IMR-90 (cell line): ENCODE measurements at regions not wholly inside any gene's neighbourhood (a gene's known extent, or its start where the extent isn't known, plus 50 kb on each side); places are given as distances from the start of the nearest gene placed in this dataset.

ENCODE experiments used
- ATAC-seq: fragments of 200-7000 bp; cut with Tn5 transposase; 2 replicates; pipeline ENCODE4 v1.9.1; 2020; ENCODE audit warnings: low read depth, mild to moderate bottlenecking, moderate library complexity
- BruUV-seq: library from RNA; stranded (reverse); fragments of 400-500 nt; replicated peaks from 2 replicates; lab custom pipeline; 2021; lab: Mats Ljungman, UMichigan
- CTCF ChIA-PET: fragments of 300-600 bp; formaldehyde crosslinking; extraction: SDS; loops from one replicate; lab custom pipeline; 2021; ENCODE audit warnings: antibody characterized with exemption; lab: Yijun Ruan, JAX
- POLR2A ChIA-PET: fragments of 300-600 bp; sonication (Branson Sonifier 250); formaldehyde crosslinking; loops from one replicate; lab custom pipeline; 2022; ENCODE audit warnings: antibody characterized with exemption; ENCODE audit not compliant: unreplicated experiment; lab: Charles Lee
- DNase-seq: peaks from one replicate; pipeline ENCODE4 v3.0.0; 2013
- H2AFZ ChIP-seq: replicated peaks from 2 replicates; pipeline ENCODE3; 2013; ENCODE audit warnings: low read length, mild to moderate bottlenecking; ENCODE audit not compliant: poor library complexity
- H2AK5ac ChIP-seq: 2 replicates; pipeline ENCODE4 v1.6.1; 2013; ENCODE audit warnings: low read depth, low read length, inconsistent platforms
- H2AK9ac ChIP-seq: replicated peaks from 2 replicates; pipeline ENCODE3; 2013; ENCODE audit warnings: mild to moderate bottlenecking, low read depth, low read length, moderate library complexity; ENCODE audit not compliant: poor library complexity
- H2BK120ac ChIP-seq: 2 replicates; pipeline ENCODE4 v1.6.1; 2013; ENCODE audit warnings: low read depth, low read length, inconsistent platforms
- H2BK15ac ChIP-seq: 3 replicates; pipeline ENCODE4 v1.6.1; 2013; ENCODE audit warnings: low read depth, low read length, inconsistent platforms
- H2BK20ac ChIP-seq: 2 replicates; pipeline ENCODE4 v1.6.1; 2013; ENCODE audit warnings: low read depth, mild to moderate bottlenecking, inconsistent platforms, low read length, moderate library complexity
- H2BK5ac ChIP-seq: 2 replicates; pipeline ENCODE4 v1.6.1; 2013; ENCODE audit warnings: mild to moderate bottlenecking, low read depth, low read length, inconsistent platforms; ENCODE audit not compliant: poor library complexity, severe bottlenecking
- H3K14ac ChIP-seq: replicated peaks from 2 replicates; pipeline ENCODE4 v1.6.1; 2013; ENCODE audit warnings: low read depth, low read length, inconsistent platforms
- H3K18ac ChIP-seq: 2 replicates; pipeline ENCODE4 v1.6.1; 2013; ENCODE audit warnings: low read depth, low read length, control low read depth
- H3K23ac ChIP-seq: 2 replicates; pipeline ENCODE4 v1.6.1; 2013; ENCODE audit warnings: low read depth, low read length, inconsistent platforms
- H3K27ac ChIP-seq: 2 replicates; pipeline ENCODE4 v1.5.1; 2013; ENCODE audit warnings: mild to moderate bottlenecking, control low read depth, low read length; ENCODE audit not compliant: insufficient read depth
- H3K27me3 ChIP-seq: 2 replicates; pipeline ENCODE4 v1.6.1; 2013; ENCODE audit warnings: low read length; ENCODE audit not compliant: control insufficient read depth, insufficient read depth
- H3K36me3 ChIP-seq: 2 replicates; pipeline ENCODE4 v1.6.1; 2013; ENCODE audit warnings: low read length, mixed read lengths; ENCODE audit not compliant: control insufficient read depth, insufficient read depth
- H3K4ac ChIP-seq: 2 replicates; pipeline ENCODE4 v1.6.1; 2013; ENCODE audit warnings: low read depth, low read length, inconsistent platforms
- H3K4me1 ChIP-seq: 2 replicates; pipeline ENCODE4 v1.6.1; 2013; ENCODE audit warnings: low read length, mixed read lengths; ENCODE audit not compliant: control insufficient read depth, insufficient read depth
- H3K4me2 ChIP-seq: 2 replicates; pipeline ENCODE4 v1.6.1; 2013; ENCODE audit warnings: low read depth, mild to moderate bottlenecking, control low read depth, low read length, moderate library complexity
- H3K4me3 ChIP-seq: 2 replicates; pipeline ENCODE4 v1.5.1; 2013; ENCODE audit warnings: low read depth, mild to moderate bottlenecking, control low read depth, low read length, moderate library complexity; ENCODE audit not compliant: insufficient read depth
- H3K56ac ChIP-seq: 2 replicates; pipeline ENCODE4 v1.6.1; 2013; ENCODE audit warnings: low read length, inconsistent platforms; ENCODE audit not compliant: insufficient read depth; ENCODE audit errors: extremely low read depth
- H3K79me1 ChIP-seq, 2 experiments: 2 replicates each; pipeline ENCODE4 v1.6.1; 2013; ENCODE audit warnings: low read length in 2 of 2, inconsistent platforms in 1 of 2, low read depth in 1 of 2
- H3K9ac ChIP-seq: 2 replicates; pipeline ENCODE4 v1.6.1; 2013; ENCODE audit warnings: low read depth, low read length, control low read depth
- H3K9me1 ChIP-seq: 2 replicates; pipeline ENCODE4 v1.6.1; 2013; ENCODE audit warnings: low read length, inconsistent platforms; ENCODE audit not compliant: insufficient read depth
- H3K9me3 ChIP-seq: 2 replicates; pipeline ENCODE4 v1.6.1; 2013; ENCODE audit warnings: low read length; ENCODE audit not compliant: control insufficient read depth, insufficient read depth
- H4K20me1 ChIP-seq: 2 replicates; pipeline ENCODE4 v1.6.1; 2013; ENCODE audit warnings: low read length, inconsistent platforms; ENCODE audit not compliant: insufficient read depth
- H4K5ac ChIP-seq: 2 replicates; pipeline ENCODE4 v1.6.1; 2013; ENCODE audit warnings: mild to moderate bottlenecking, low read depth, low read length, control low read depth
- H4K8ac ChIP-seq, 2 experiments: 2 replicates each; pipeline ENCODE4 v1.6.1; 2013; ENCODE audit warnings: low read depth in 2 of 2, low read length in 2 of 2, control low read depth in 1 of 2, inconsistent platforms in 1 of 2
- H4K91ac ChIP-seq: 2 replicates; pipeline ENCODE4 v1.6.1; 2013; ENCODE audit warnings: low read depth, low read length, inconsistent platforms; ENCODE audit not compliant: insufficient read depth
- RCOR1 ChIP-seq: IDR thresholded peaks from 2 replicates; pipeline ENCODE4 v1.6.1; 2012; ENCODE audit warnings: mild to moderate bottlenecking, low read length, improper control_type of control experiment; ENCODE audit not compliant: insufficient replicate concordance
- WGBS, 2 experiments: methylation state at CpG; one replicate each; pipeline versions ENCODE4 v1.1.5 to v1.1.7; 2013; ENCODE audit warnings: missing lambda C conversion rate in 2 of 2; ENCODE audit not compliant: insufficient read length in 1 of 2; ENCODE audit errors: extremely low coverage in 2 of 2; 5-methylcytosine and 5-hydroxymethylcytosine counted together
- dilution Hi-C: fragments of 300-500 bp; cut with HindIII; formaldehyde crosslinking; loops from one replicate; pipeline ENCODE4 v1.14.3; 2018; ENCODE audit warnings: low sequenced_read_pairs; ENCODE audit not compliant: unreplicated experiment
- in situ Hi-C: fragments of 300-500 bp; cut with MboI; formaldehyde crosslinking; loops from 3 replicates; pipeline ENCODE4 v1.14.3; 2019; ENCODE audit warnings: low sequenced_read_pairs, inconsistent platforms, mixed read lengths
- intact Hi-C: fragments of 100-400 bp; cut with micrococcal nuclease; formaldehyde crosslinking; loops from 2 replicates; pipeline ENCODE4 v1.10.0; 2022

DNA sequence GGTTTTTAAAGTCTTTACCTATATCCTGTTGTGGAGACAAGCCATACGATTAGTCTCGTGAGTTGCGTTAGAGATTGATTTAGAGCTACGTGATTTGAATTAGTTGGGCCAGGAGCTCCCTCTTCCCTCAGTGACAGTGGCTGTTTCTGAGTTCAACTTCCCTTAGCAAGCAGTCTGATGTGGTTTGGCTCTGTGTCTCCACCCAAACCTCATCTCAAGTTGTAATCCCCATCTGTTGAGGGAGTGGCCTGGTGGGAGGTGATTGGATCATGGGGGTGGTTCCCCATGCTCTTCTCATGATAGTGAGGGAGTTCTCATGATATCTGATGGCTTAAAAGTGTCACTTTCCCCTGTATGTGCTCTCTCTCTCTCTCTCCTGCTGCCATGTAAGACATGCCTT, 192.9 kb upstream of the PTGFR start:
- H3K9me1 ChIP-seq = no peaks in the 10 kb centered on the region
- H3K4me2 ChIP-seq = no peak overlapping the region
- no CpG with 5 or more reads among the region's 4 CpGs for WGBS, 2 experiments
- H2BK20ac ChIP-seq = no peak overlapping the region
- H2AK5ac ChIP-seq = no peak overlapping the region
- no peak overlapping the region for H4K8ac ChIP-seq
- BruUV-seq = no TSS peak
- H3K4me3 ChIP-seq = no peak overlapping the region
- H3K27ac ChIP-seq = no peak overlapping the region
- no peak overlapping the region for H2BK5ac ChIP-seq
- no peak for DNase-seq
- POLR2A ChIA-PET = no interaction called here
- intact Hi-C loops = no loop called here
- no peak overlapping the region for H4K91ac ChIP-seq
- ATAC-seq = no peak
- H3K4ac ChIP-seq = no peak overlapping the region
- in situ Hi-C loops = no loop called here
- no peaks in the 10 kb centered on the region for H3K79me1 ChIP-seq
- no peak overlapping the region for H3K23ac ChIP-seq
- H4K5ac ChIP-seq = no peak overlapping the region
- H2AFZ ChIP-seq = no peak overlapping the region
- dilution Hi-C loops = no loop called here
- no peak overlapping the region for H3K56ac ChIP-seq
- H2BK15ac ChIP-seq = no peak overlapping the region
- no peak overlapping the region for H3K14ac ChIP-seq
- H4K20me1 ChIP-seq = no peaks in the 10 kb centered on the region
- no peak for TF ChIP-seq RCOR1
- H3K36me3 ChIP-seq = no peaks in the 10 kb centered on the region
- H3K9ac ChIP-seq = no peak overlapping the region
- H3K4me1 ChIP-seq = no peaks in the 10 kb centered on the region
- no peak overlapping the region for H3K18ac ChIP-seq
- no peaks in the 10 kb centered on the region for H3K9me3 ChIP-seq
- no peak overlapping the region for H2AK9ac ChIP-seq
- no peak overlapping the region for H2BK120ac ChIP-seq
- H3K27me3 ChIP-seq = no peaks in the 10 kb centered on the region
- CTCF ChIA-PET = interaction anchor here (1.5 kb wide), 1 partner anchor 19 kb away, joined by 4 read pairs; no protein-coding TSS in a partner anchor
